AG10803 (cell line): ENCODE measurements at regions not wholly inside any gene's neighbourhood (a gene's known extent, or its start where the extent isn't known, plus 50 kb on each side); places are given as distances from the start of the nearest gene placed in this dataset.

Source experiments
- DNase-seq: peaks from one replicate; pipeline ENCODE4 v3.0.0; 2010; ENCODE audit warnings: low read depth
- H3K4me3 ChIP-seq: 2 replicates; pipeline ENCODE4 v1.5.1; 2011; ENCODE audit warnings: mild to moderate bottlenecking, low read length, control low read depth
- CTCF ChIP-seq: conservative IDR thresholded peaks from 2 replicates; pipeline ENCODE4 v1.5.1; 2011; ENCODE audit warnings: mild to moderate bottlenecking, low read length, control low read depth, inconsistent platforms

GRCh38 chr5:93331241-93331640 is 249.8 kb downstream of the NR2F1-AS1 start:
- no peak for TF ChIP-seq CTCF

GRCh38 chr5:93330506-93330905 is 250.5 kb downstream of the NR2F1-AS1 start:
- no peak overlapping the region for H3K4me3 ChIP-seq
- TF ChIP-seq CTCF = no peak
- peak; percentile 4 for DNase-seq

More at GRCh38 chr5:93331241-93331640, 249.8 kb downstream of the NR2F1-AS1 start:
- DNase-seq = no peak
- H3K4me3 ChIP-seq = no peak overlapping the region

GRCh38 chr5:93329756-93330155 is 251.3 kb downstream of the NR2F1-AS1 start:
- no peak for TF ChIP-seq CTCF
- H3K4me3 ChIP-seq = no peak overlapping the region
- no peak for DNase-seq

- DNase-seq = no peak
- no peak for TF ChIP-seq CTCF
- H3K4me3 ChIP-seq = no peak overlapping the region
Measured at GRCh38 chr5:93328833-93329232, 252.2 kb downstream of the NR2F1-AS1 start.

GRCh38 chr5:93327605-93328004 is 253.4 kb downstream of the NR2F1-AS1 start:
- H3K4me3 ChIP-seq = no peak overlapping the region
- DNase-seq = no peak
- no peak for TF ChIP-seq CTCF

GRCh38 chr5:93325946-93326345 is 255.1 kb downstream of the NR2F1-AS1 start:
- no peak overlapping the region for H3K4me3 ChIP-seq
- DNase-seq = no peak

More at GRCh38 chr5:93325946-93326345, 255.1 kb downstream of the NR2F1-AS1 start:
- no peak for TF ChIP-seq CTCF
